ENCODE measurements at regions not wholly inside any gene's neighbourhood (a gene's known extent, or its start where the extent isn't known, plus 50 kb on each side); places are given as distances from the start of the nearest gene placed in this dataset.
"Not testable (repeated sequence)": the region's sequence is repeated elsewhere in the genome, so short reads cannot be mapped to it uniquely, and the experiment has no call there.

DNA sequence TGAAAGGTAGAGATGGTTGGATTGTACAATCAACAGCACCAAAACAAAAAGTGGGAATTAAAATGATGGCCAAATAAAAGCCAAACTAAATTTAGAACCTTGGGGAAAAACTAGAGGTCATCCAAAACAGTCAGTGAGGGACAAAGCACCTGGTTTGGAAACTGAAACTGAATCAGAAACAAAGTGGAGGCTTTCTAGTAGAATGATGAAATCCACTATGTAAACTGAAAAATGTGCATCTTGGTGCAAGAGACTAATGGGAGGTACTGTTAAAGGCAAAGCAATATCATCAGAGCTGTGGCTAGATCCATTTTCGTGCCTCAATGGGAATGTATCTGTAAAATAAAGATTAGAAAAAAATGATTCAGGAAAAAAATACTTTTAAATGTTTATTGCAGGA is 380.0 kb upstream of the GJE1 start:
- DNase-seq, result no peak

DNA sequence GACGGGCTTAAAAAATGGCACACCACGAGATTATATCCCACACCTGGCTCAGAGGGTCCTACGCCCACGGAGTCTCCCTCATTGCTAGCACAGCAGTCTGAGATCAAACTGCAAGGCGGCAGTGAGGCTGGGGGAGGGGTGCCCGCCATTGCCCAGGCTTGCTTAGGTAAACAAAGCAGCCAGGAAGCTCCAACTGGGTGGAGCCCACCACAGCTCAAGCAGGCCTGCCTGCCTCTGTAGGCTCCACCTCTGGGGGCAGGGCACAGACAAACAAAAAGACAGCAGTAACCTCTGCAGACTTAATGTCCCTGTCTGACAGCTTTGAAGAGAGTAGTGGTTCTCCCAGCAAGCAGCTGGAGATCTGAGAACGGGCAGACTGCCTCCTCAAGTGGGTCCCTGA is 386.4 kb upstream of the GJE1 start:
- not testable (repeated sequence) for DNase-seq

DNA sequence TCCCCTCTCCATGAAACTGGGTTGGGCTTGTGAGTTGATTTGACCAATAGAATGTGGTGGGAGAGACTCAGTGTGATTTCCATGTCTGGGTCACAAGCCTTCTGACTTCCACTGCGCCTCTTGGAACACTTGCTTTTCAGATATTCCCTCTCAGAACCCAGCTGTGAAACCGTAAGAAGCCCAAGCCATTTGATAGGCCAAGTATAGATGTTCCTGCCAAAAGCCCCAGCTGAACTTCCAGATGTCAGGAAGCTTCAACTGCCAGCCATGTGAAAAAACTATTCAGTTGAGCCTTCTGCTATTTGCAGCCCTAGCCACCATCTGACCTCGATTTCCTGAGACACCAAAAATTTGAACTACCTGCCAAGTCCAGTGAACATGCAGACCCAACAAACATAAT is 387.8 kb upstream of the GJE1 start:
- no peak for DNase-seq

- no peak for DNase-seq
Measured at GRCh38 chr6:141744194-141744925, 388.4 kb upstream of the GJE1 start.

- DNase-seq, result no peak
Measured at GRCh38 chr6:141736104-141736503, 396.6 kb upstream of the GJE1 start.

GRCh38 chr6:141735126-141735525 is 397.6 kb upstream of the GJE1 start:
- no peak for DNase-seq

DNA sequence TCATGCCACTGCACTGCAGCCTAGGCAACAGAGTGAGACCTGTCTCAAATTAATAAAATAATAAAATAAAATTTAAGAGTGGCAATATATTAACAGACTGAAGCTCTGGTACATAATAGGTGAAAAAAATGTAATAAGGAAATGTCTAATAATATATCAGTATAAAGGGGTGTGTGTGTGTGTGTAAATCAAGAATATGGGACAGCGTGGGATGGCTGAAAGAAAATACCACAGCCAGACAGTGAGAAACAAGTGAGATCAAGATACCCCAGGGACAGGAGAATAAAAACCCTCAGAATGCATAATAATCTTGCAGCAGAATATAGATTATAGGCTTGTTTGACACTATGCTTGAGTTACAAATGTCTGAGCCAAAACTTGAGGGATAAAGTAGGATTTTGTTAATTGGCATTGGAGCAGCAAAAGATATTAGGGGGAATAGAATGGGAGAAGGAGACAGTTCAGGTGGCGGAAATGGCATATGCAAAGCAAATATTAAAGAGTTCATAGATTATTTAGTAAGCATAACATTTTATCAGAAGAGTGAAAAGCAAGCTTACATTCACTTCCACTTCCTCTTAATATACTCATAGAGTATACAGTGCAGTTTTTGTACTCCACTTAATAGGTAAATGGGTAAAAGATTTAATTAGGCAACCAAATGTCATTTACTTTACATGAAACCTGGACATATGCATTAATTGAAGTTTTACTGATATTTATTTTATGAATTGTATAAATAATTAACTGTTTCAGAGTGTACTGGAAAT is 398.5 kb upstream of the GJE1 start:
- DNase-seq, result no peak

DNA sequence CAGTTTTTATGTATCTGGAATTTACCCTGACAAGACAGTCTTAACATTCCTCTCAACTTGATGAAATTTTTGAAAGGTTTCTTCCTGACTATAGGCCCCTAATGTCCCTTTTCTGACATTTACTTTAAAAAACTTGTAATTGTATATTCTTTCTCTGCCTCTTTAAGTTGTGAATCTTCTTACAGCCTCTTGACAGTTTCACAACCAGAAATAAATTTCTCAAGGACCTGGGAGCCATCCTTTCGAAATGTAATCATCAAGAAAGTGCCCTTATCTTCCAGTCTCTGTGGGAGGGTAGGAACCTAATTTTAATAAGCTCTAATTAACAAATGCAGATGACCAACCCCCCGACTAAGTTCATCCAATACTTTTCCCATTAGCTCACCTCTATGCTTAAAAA is 403.6 kb upstream of the GJE1 start:
- DNase-seq, result no peak

DNA sequence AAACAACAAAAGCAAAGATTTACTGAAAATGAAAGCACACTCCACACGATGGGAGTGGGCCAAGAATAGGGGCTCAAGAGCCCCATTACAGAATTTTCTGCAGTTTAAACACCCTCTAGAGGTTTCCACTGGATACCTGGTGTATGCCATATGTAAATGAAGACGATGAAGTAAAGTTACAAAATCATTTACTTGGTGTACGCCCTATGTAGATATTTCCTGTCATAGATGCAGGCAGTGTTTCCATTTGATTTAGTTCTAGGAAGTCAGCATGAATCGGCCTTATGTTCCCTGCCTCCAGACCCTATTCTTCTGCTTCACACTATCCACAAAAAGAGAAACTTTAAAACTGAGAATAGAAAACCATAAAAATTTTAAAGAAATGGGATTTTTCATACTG is 404.4 kb upstream of the GJE1 start:
- no peak for DNase-seq

DNA sequence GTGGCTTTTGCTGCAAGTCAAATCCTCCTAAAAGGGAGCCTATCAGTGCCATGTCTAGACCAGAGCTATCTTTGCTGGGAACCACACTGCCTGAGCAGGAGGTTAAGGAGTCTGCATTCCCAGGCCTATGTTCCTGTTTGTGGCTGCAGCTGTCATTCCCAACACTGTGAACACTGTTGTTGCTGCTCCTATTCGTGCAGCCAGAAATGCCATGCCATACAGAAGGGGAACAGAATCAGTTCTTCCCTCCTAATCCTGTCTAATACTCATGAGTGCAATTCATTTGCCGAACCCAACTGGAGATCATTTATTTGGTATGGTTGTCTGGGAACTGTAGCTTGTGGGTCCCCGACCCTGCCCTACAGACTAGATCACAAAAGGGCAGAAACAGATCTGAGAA is 406.5 kb upstream of the GJE1 start:
- no peak for DNase-seq

- DNase-seq, result no peak
Measured at GRCh38 chr6:141724731-141725130, 408.0 kb upstream of the GJE1 start.

DNA sequence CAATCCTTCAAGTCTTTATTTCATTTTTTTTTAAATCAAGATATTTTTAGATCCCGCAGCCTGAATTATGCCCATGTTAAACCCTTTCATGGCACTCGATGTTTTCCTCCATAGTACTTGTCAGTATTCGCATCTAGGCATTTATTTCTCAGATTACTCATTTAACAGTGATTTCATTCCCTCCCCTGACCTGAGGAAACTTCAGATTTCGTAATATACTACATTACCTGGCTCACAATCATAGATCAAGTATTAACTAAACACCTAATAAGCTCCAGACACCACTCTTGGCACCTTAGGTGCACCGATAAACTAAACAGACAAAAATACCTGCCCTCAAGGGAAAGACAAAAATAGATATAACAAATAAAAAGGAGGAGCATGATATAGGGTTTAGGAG is 413.2 kb upstream of the GJE1 start:
- no peak for DNase-seq

DNA sequence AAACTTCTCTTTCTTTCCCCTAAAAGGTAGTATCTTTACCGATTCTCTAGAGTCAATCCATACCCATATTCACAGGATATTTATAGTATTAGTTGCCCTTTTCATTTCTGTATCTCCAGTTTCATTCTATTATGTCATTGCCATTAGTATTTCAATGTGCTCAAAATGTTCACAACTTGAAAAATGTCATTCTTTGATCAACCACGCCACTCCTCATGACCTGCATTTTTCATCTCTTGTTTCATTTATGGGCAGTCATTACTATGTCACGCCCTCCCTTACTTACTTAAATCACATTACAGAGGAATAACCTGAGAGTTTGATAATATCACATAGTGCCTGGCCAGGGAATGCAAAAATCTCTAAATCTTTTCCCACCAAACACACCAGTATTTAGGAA is 427.3 kb upstream of the GJE1 start:
- DNase-seq, result no peak

DNA sequence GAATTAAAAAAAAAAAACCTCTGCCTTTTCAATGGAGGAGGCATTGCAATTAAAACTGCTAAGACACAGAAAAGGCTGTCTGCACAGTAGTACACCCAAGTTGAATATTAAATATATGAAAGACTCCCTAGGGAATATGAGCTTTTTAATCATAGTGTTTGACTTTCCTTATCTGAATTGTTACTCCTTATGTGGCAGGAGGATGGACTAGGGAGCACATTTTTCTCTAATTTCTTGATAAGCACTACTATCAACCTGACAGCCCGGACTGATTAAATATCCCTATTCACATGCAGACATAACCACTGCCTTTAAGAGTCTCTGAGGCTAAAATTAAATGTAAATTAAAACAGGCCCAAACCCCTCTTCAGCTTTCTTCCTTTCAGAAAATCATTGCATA is 428.6 kb upstream of the GJE1 start:
- no peak for DNase-seq

DNA sequence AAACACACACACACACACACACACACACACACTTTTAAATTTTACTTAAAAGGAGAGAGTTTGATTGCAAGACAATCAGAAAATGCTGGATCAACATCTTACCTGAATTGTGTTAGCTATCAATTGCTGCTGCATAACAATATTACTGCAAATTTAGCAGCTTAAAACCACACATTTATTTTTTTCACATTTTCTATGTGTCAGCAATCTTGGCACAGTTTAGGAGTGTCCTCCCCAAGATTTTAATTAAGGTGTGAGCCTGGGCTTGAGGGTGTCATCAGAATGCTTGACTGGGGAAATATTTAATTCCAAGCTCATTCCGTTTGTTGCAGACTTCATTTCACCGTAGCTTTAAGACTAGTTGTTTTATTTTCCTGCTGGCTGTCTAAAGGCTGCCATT is 431.0 kb upstream of the GJE1 start:
- DNase-seq, result no peak

- no peak for DNase-seq
Measured at GRCh38 chr6:141700819-141701218, 431.9 kb upstream of the GJE1 start.

DNA sequence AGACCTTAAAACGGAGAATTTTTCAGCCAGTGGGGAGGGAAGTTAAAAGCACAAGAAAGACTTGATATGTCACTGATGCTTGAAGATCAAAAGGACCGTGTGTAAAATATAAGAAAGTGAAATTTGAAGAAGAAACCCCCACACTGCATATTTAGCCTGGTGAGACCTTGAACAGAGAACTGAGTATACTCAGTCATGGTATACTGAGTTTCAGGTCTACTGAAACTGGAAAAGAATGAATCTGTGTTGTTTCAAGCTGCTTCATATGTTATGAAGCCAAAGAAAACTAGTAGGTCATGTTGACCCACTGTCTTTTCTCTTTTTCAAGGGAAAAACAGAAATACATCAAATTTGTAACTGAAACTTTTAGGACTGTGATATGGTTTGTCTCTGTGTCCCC is 443.8 kb upstream of the GJE1 start:
- no peak for DNase-seq

GRCh38 chr6:141685416-141685815 is 447.3 kb upstream of the GJE1 start:
- no peak for DNase-seq

GRCh38 chr6:141682391-141682790 is 450.3 kb upstream of the GJE1 start:
- no peak for DNase-seq

- DNase-seq, result no peak
Measured at GRCh38 chr6:141677598-141678211, 455.0 kb upstream of the GJE1 start.

DNA sequence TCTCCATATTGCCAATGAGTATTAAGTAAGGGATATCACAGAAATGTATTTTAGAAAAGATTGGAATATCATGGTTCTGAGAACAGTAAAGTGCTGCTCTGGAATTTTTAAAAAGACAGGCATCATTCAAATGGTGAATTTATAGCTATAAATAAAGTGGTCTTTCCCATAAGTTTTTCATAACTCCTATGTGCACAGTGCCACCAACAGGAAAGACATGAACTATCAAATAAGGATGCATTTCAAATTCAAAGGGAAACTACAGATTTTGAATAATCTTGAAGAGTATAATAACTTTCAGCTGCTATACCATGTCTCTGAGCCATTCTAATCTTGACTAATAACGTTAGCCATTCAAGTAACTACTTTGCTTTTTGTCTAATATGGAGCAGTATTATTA is 456.8 kb upstream of the GJE1 start:
- DNase-seq, result no peak

- DNase-seq, result no peak
Measured at GRCh38 chr6:141669141-141669540, 463.6 kb upstream of the GJE1 start.

DNA sequence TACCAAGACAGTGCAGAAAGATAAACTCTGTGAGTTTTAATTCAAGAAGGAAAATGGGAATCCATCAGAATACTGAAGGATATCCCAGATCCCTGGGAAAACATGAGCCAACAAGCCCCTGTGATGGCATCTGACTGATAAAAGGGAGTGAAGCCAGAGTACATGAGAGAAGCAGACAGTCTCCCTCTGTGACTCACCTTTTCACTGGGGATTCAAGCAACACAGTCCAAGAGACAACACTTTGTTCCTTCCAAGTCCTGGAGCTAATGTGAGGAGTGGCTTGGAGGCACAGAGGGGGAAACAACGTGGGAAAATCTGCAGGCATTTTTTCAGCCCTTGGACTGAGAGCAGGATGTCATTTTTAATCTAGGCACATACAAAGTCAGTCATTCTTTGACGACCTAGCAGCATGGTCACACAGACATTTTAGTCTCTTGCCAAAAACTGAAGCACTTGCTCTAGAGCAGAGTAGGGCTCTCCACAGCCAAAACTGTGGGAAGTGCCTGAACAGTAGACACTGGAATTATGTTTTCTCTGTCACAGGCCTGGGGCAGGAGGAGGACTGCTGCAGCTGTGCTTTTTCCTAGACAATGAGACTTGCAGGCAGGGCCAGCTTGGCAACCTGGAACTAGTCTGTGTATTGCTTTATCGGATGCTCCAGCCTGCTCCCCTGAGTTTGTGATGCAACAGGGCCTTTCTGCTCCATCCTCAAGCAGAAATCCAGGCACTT is 465.0 kb upstream of the GJE1 start:
- DNase-seq, result no peak

DNA sequence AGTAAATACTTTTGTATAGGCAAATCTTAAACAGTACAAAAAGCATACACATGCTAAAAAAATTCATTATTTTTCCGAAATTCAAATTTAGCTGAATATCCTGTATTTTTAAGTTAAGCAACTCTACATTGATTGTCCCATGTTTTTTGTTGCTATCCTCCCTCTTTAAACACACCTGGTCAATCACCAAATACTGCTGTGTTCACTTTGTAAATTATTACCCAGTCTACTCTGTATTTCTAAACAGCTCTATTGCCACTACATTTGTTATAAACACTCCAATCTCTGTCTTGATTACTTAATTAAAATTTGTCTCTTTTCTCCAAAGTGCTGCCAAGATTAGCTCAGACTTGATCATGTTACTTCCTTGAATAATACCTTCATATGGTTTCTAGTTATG is 466.5 kb upstream of the GJE1 start:
- DNase-seq, result no peak
